Upper lobe of right lung (tissue), 1 donor: ENCODE measurements at regions not wholly inside any gene's neighbourhood (a gene's known extent, or its start where the extent isn't known, plus 50 kb on each side); places are given as distances from the start of the nearest gene placed in this dataset.

Experiments
- ATAC-seq: fragments of 200-7000 bp; cut with Tn5 transposase; one replicate; pipeline ENCODE4 v1.9.1; 2020; ENCODE audit warnings: mild to moderate bottlenecking, moderate library complexity
- DNase-seq: peaks from one replicate; pipeline ENCODE4 v3.0.0-alpha.2; 2020
- H3K27ac ChIP-seq: fragments of 200-600 bp; one replicate; pipeline ENCODE4 v1.8.0; 2022
- H3K27me3 ChIP-seq: fragments of 200-600 bp; one replicate; pipeline ENCODE4 v1.8.0; 2022; ENCODE audit warnings: mild to moderate bottlenecking
- H3K36me3 ChIP-seq: fragments of 200-600 bp; one replicate; pipeline ENCODE4 v1.8.0; 2022
- H3K4me1 ChIP-seq: fragments of 200-600 bp; one replicate; pipeline ENCODE4 v1.8.0; 2022
- H3K4me3 ChIP-seq: fragments of 200-600 bp; one replicate; pipeline ENCODE4 v1.8.0; 2022; ENCODE audit warnings: mild to moderate bottlenecking
- H3K9me3 ChIP-seq: fragments of 200-600 bp; one replicate; pipeline ENCODE4 v1.8.0; 2022
- intact Hi-C: fragments of 100-400 bp; cut with DNase I; formaldehyde crosslinking; loops from one replicate; pipeline ENCODE4 v1.11.0; 2022
- TF ChIP-seq, protein P1 (sequence below): fragments of 200-600 bp; IDR thresholded peaks from one replicate; pipeline ENCODE4 v1.8.0; 2022; ENCODE audit warnings: antibody characterized with exemption
- donor health status: DM: no; HTN: yes; CAD: no; lungs with severe emphysema.

GRCh38 chr4:144817081-144817480, 171.1 kb downstream of the HHIP start:
- Histone ChIP-seq H3K9me3 (no peaks in the 10 kb centered on the region), H3K27ac (no peak overlapping the region), H3K27me3 (no peaks in the 10 kb centered on the region), H3K4me1 (no peaks in the 10 kb centered on the region), H3K36me3 (no peaks in the 10 kb centered on the region), H3K4me3 (no peak overlapping the region)
- TF ChIP-seq, protein P1, sequence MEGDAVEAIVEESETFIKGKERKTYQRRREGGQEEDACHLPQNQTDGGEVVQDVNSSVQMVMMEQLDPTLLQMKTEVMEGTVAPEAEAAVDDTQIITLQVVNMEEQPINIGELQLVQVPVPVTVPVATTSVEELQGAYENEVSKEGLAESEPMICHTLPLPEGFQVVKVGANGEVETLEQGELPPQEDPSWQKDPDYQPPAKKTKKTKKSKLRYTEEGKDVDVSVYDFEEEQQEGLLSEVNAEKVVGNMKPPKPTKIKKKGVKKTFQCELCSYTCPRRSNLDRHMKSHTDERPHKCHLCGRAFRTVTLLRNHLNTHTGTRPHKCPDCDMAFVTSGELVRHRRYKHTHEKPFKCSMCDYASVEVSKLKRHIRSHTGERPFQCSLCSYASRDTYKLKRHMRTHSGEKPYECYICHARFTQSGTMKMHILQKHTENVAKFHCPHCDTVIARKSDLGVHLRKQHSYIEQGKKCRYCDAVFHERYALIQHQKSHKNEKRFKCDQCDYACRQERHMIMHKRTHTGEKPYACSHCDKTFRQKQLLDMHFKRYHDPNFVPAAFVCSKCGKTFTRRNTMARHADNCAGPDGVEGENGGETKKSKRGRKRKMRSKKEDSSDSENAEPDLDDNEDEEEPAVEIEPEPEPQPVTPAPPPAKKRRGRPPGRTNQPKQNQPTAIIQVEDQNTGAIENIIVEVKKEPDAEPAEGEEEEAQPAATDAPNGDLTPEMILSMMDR, result no peak
- ATAC-seq (no peak), DNase-seq (no peak)
- intact Hi-C loops, result no loop called here

- ATAC-seq (no peak), DNase-seq (no peak)
- Histone ChIP-seq H3K36me3 (no peaks in the 10 kb centered on the region), H3K27ac (no peak overlapping the region), H3K4me3 (no peak overlapping the region), H3K9me3 (no peaks in the 10 kb centered on the region), H3K27me3 (no peaks in the 10 kb centered on the region), H3K4me1 (no peaks in the 10 kb centered on the region)
- TF ChIP-seq, protein P1, result no peak
- intact Hi-C loops, result no loop called here
Measured at GRCh38 chr4:144818136-144818535, 172.2 kb downstream of the HHIP start.

DNA sequence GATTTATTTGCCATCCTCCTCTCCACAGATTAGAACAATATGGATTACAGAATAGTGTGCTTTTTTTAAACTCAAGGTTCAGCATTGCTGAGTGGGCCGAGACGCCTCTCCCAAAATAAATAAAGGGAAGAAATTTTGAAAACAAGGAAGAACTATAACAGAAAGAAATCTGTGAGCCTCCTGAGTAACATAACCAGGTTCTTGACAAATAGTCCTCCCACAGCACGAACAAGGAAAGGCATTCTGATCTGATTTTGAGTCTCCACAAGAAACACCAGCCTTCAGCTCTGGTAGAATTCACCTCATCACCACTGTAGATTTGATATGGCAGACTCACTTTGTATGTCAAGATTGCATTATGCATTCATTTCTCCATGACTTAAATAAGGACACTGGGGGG, 173.6 kb downstream of the HHIP start:
- Histone ChIP-seq H3K9me3 (no peaks in the 10 kb centered on the region), H3K4me3 (no peak overlapping the region), H3K27me3 (no peaks in the 10 kb centered on the region), H3K36me3 (no peaks in the 10 kb centered on the region), H3K27ac (no peak overlapping the region), H3K4me1 (no peaks in the 10 kb centered on the region)
- intact Hi-C loops, result no loop called here
- TF ChIP-seq, protein P1, result no peak
- ATAC-seq (no peak), DNase-seq (no peak)

- Histone ChIP-seq H3K27me3 (no peaks in the 10 kb centered on the region), H3K4me1 (no peaks in the 10 kb centered on the region), H3K27ac (no peak overlapping the region), H3K9me3 (no peaks in the 10 kb centered on the region), H3K4me3 (no peak overlapping the region), H3K36me3 (no peaks in the 10 kb centered on the region)
- TF ChIP-seq, protein P1, result no peak
- ATAC-seq (no peak), DNase-seq (no peak)
- intact Hi-C loops, result no loop called here
Measured at GRCh38 chr4:144820011-144820727, 174.2 kb downstream of the HHIP start.

DNA sequence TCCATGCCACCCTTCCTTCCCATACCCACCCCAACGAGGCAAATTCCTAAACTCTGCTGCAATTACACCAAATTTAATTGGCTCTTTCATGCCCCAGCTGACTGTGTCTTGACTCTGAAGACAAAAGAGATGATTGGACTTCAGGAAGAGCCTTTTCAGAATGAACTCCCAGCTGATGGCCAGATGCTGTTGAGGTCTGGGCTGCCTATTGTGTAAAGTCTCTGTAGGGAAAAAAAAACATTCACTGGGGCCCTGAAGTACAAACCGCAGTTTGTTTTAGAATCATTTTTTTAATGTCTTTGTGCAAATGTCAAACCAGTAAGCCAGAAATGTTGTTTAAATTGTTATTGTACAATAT, 174.8 kb downstream of the HHIP start:
- H3K4me1 ChIP-seq, result no peaks in the 10 kb centered on the region
- DNase-seq (no peak), ATAC-seq (no peak)
- no peaks in the 10 kb centered on the region for H3K36me3 ChIP-seq
- no peak overlapping the region for H3K4me3 ChIP-seq
- H3K27ac ChIP-seq, result no peak overlapping the region
- TF ChIP-seq, protein P1, result no peak
- intact Hi-C loops, result no loop called here
- H3K27me3 ChIP-seq, result no peaks in the 10 kb centered on the region
- H3K9me3 ChIP-seq, result no peaks in the 10 kb centered on the region

DNA sequence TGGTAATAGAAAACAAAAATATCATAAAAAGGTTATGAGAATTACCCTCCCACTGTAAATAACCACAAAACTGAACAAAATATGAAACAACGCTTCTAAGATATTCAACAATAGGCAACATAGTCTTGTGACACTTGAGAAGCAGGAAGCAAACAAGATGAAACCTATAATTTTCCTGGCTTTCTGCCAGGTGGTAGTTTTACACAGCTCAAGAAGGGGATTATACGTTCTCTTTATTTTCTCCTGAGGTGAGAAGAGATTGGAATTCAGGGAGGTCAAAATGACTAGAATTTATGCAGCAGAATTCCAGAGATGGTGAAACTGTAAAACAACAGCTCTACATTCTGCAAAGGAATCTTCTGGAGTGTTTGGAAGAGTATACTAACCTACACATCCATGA, 186.0 kb downstream of the HHIP start:
- Histone ChIP-seq H3K4me1 (no peaks in the 10 kb centered on the region), H3K4me3 (no peak overlapping the region), H3K9me3 (no peaks in the 10 kb centered on the region), H3K27me3 (no peaks in the 10 kb centered on the region), H3K27ac (no peak overlapping the region), H3K36me3 (no peaks in the 10 kb centered on the region)
- intact Hi-C loops, result no loop called here
- DNase-seq, result no peak
- TF ChIP-seq, protein P1, result no peak
- no peak for ATAC-seq
